NOMO-1 treated with dmso at 0.1 percent for 144 hours (cell line): ENCODE measurements at regions not wholly inside any gene's neighbourhood (a gene's known extent, or its start where the extent isn't known, plus 50 kb on each side); places are given as distances from the start of the nearest gene placed in this dataset.
"Not testable (repeated sequence)": the region's sequence is repeated elsewhere in the genome, so short reads cannot be mapped to it uniquely, and the experiment has no call there.

Experiments used
- DNase-seq: peaks from one replicate; lab custom pipeline; 2025; ENCODE audit not compliant: unreplicated experiment; lab: John Stamatoyannopoulos, UW

GRCh38 chr1:79950511-79950910 is 944.0 kb upstream of the ADGRL4 start:
- no peak for DNase-seq

DNA sequence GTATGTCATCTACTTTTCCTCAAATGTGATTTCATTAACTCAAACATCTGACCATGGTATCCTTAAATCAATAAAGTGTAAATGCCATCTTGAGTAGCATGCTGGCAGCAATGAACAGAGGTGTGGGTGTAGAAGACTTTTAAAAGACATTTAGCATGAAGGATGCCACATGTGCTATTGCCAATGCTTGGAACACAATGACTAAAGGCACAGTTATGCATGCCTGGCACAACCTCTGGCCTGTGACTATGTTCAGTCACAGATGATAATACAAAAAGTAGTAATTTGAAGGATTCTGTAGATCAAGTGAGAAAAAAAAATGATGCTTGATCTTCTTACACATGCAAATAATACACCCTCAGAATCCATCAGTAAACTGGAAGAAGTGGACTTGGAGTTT is 938.9 kb upstream of the ADGRL4 start:
- DNase-seq = no peak

GRCh38 chr1:79929356-79929755 is 922.8 kb upstream of the ADGRL4 start:
- no peak for DNase-seq

DNA sequence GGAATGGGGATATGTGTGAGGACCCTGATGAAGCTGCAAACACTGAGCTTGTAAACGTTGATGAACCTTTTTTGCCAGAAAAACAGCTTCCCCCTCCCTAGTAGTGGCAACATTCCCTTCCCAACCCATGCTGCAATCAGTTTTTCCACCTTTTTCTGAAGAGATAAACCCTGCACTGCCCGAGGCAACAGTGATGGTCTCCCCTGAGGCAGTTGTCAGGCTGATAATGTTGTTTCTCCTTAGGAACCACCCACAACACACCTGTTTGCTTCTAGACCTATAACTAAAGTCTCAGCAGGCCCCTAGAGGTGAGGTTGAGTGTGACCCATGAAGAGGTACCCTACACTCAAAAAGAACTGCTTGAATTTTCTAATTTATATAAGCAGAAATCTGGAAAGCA is 922.4 kb upstream of the ADGRL4 start:
- no peak for DNase-seq

- no peak for DNase-seq
Measured at GRCh38 chr1:79920960-79921669, 914.6 kb upstream of the ADGRL4 start.

- no peak for DNase-seq
Measured at GRCh38 chr1:79914896-79915295, 908.4 kb upstream of the ADGRL4 start.

DNA sequence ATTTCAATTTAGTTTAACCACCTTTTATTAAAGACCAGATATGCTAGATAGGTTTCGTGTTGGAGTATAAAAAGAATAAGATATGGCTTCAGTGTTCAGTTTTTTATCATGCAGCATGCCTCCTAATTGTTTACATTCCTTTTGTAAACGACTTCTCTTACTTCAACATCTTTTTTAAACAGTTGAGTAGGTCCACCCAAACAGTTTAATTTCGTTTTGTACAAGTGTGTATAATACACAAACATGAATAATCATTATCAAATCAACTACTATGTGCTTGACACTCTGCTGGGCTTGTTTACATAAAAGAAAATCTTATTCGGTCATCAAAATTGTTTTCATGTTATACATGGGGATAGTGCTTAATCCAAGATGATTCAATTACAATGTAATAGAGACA is 906.3 kb upstream of the ADGRL4 start:
- DNase-seq = no peak

- no peak for DNase-seq
Measured at GRCh38 chr1:79903321-79903720, 896.8 kb upstream of the ADGRL4 start.

GRCh38 chr1:79902418-79902817 is 895.9 kb upstream of the ADGRL4 start:
- DNase-seq = no peak

DNA sequence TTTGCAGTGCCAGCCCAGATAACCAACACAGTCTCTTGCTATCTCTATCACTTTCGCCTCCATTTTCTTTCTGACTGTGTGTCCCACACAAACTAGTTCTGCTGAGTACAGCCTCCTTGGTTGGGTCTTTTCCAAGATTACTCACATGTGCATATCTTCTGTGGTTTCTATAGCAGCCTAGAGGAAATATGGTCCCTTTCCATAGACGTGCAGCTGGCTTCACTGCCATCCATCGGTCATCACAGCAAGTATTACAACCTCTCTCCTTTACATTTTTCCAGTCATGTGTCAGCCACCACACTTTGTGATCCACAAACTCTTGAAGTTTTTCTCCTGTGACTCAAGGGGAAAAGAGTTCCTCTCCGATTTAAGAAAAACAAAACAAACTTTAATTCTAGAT is 893.4 kb upstream of the ADGRL4 start:
- no peak for DNase-seq

GRCh38 chr1:79896140-79896539 is 889.6 kb upstream of the ADGRL4 start:
- no peak for DNase-seq

DNA sequence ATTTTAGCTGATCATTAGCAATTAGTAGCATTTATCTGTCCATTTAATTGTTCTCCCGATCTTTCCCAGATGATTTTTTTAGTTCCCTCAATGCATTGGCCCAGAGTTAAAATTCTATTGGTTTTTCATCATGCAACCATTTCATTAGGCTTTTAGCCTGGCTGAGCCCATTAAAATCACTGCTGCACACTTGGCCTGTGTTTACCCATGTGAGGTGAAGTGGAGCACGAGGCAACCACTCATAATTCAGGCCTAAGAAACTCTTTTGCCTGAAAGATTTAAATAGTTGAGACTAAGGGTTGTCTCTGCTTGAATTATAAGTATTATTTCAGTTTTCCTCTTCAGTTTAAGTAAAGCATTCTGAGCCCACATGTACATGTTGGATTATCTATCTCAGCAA is 889.0 kb upstream of the ADGRL4 start:
- DNase-seq = no peak

DNA sequence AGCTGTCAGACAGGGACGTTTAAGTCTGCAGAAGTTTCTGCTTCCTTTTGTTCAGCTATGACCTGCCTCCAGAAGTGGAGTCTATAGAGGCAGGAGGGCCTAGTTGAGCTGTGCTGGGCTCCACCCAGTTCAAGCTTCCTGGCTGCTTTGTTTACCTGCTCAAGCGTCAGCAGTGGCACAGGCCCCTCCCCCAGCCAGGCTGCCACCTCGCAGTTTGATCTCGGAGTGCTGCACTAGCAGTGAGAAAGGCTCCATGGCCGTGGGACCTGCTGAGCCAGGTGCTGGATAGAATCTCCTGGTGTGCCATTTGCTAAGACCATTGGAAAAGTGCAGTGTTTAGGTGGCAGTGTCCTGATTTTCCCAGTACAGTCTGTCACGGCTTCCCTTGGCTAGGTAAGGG is 887.6 kb upstream of the ADGRL4 start:
- not testable (repeated sequence) for DNase-seq

GRCh38 chr1:79887059-79887458 is 880.5 kb upstream of the ADGRL4 start:
- DNase-seq = no peak

DNA sequence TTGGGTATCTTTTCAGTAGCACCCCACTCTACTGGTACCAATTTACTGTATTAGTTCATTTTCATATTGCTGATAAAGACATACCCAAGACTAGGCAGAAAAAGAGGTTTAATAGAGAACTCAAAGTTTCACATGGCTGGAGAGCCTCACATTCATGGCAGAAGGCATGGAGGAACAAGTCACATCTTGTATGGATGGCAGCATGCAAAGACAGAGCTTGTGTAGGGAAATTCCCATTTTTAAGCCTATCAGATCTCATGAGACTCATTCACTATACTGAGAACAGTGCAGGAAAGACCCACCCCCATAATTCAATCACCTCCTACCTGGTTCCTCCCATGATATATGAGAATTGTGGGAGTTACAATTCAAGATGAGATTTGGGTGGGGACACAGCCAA is 878.6 kb upstream of the ADGRL4 start:
- DNase-seq = no peak

DNA sequence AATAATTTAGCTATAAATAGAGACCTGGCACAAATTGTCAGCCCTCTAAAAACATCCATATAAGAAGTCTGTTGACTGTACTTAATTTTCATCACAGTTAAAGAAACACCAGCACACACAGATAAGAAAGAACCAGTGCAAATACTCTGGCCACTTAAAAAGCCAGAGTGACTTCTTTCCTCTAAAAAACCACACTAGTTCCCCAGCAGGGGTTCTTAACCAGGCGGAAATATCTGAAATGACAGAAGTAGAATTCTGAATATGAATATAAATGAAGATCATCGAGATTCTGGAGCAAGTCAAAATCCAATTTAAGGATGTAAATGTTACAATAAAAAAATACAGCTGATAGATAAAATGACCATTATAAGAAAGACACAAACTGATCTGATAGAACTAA is 870.6 kb upstream of the ADGRL4 start:
- no peak for DNase-seq

DNA sequence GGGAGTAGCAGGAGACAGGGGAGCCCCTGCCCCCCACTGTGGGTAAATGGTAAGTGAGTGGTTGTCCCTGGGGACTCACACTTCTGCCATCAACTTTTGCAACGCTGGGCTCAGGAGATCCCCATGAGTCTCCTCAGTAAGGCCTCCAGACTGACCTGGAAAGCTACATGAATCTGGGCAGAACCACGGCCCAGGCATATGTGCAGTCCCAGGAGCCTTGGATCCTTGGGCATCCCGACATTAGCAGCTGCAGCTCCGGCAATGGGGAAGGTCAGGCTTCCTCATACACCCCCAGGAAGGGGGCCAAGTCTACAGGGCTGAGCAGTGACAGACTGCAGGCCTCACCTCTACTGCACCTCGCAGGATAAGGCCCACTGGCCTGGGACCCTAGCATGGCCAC is 868.7 kb upstream of the ADGRL4 start:
- DNase-seq = no peak

GRCh38 chr1:79874289-79874688 is 867.8 kb upstream of the ADGRL4 start:
- DNase-seq = no peak

- DNase-seq = no peak
Measured at GRCh38 chr1:79859212-79859948, 852.9 kb upstream of the ADGRL4 start.

GRCh38 chr1:79852004-79852403 is 845.5 kb upstream of the ADGRL4 start:
- DNase-seq = no peak

- DNase-seq = no peak
Measured at GRCh38 chr1:79849388-79849787, 842.9 kb upstream of the ADGRL4 start.

DNA sequence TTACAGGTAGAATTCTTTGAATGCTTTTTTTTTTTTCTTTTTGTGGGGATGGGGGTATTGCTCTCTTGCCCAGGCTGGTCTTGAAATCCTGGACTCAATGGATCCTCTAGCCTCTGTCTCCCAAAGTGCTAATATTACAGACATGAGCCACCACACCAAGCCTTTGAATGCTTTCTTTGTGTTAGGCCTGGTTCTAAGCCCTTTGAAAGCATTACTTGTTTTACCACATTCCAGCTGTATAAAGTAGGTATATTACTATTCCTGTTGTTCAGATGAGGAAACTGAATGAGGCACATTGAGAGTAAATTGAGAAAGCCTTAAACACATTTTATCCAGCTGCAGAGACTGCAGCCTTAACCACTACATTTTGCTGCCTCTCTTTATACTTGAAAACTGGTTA is 841.8 kb upstream of the ADGRL4 start:
- DNase-seq = no peak

GRCh38 chr1:79847700-79848099 is 841.2 kb upstream of the ADGRL4 start:
- DNase-seq = no peak
